GM12878 (cell line): ENCODE measurements at regions not wholly inside any gene's neighbourhood (a gene's known extent, or its start where the extent isn't known, plus 50 kb on each side); places are given as distances from the start of the nearest gene placed in this dataset.

Experiments
- ATAC-seq: fragments of 200-7000 bp; cut with Tn5 transposase; 3 replicates; pipeline ENCODE4 v1.9.1; 2020; ENCODE audit warnings: mild to moderate bottlenecking, moderate library complexity
- BruUV-seq: library from RNA; stranded (reverse); fragments of 400-500 nt; replicated peaks from 2 replicates; lab custom pipeline; 2021; lab: Mats Ljungman, UMichigan
- CTCF ChIA-PET: fragments of 300-600 bp; sonication (Branson Sonifier 250); formaldehyde crosslinking; extraction: SDS; loops from one replicate; lab custom pipeline; 2021; ENCODE audit warnings: inconsistent platforms; lab: Yijun Ruan, JAX
- POLR2A ChIA-PET: fragments of 350-600 bp; formaldehyde crosslinking; extraction: SDS; loops from one replicate; lab custom pipeline; 2021; ENCODE audit warnings: inconsistent platforms; lab: Charles Lee
- RAD21 ChIA-PET: fragments of 300-600 bp; sonication (Branson Sonifier 250); formaldehyde crosslinking; loops from one replicate; lab custom pipeline; 2023; ENCODE audit warnings: antibody characterized with exemption; ENCODE audit not compliant: unreplicated experiment; lab: Charles Lee
- SMC1A ChIA-PET: fragments of 300-600 bp; sonication (Branson Sonifier 250); formaldehyde crosslinking; loops from one replicate; lab custom pipeline; 2023; ENCODE audit not compliant: unreplicated experiment, uncharacterized antibody; lab: Charles Lee
- DNase-seq: peaks from one replicate; pipeline ENCODE4 v3.0.0-alpha.2; 2011; ENCODE audit warnings: low read depth, low spot score
- FAIRE-seq: peaks from 3 replicates; lab custom pipeline; 2011; peaks lifted over from hg19 to GRCh38; lab: Jason Lieb, UNC
- H2AFZ ChIP-seq: 2 replicates; pipeline ENCODE4 v1.6.0; 2011; ENCODE audit warnings: low read depth, low read length, control low read depth; ENCODE audit not compliant: control insufficient read depth
- H3K27ac ChIP-seq: 2 replicates; pipeline ENCODE4 v1.5.1; 2011; ENCODE audit warnings: control low read depth; ENCODE audit not compliant: control insufficient read depth, insufficient read depth
- H3K27me3 ChIP-seq, 2 experiments: replicated peaks in 1 of 2; 2 replicates each; pipeline versions ENCODE4 v1.6.0 to v1.6.1; 2011; ENCODE audit warnings: low read length in 1 of 2; ENCODE audit not compliant: control insufficient read depth in 2 of 2, insufficient read depth in 2 of 2
- H3K36me3 ChIP-seq, 2 experiments: 2 replicates each; pipeline ENCODE4 v1.5.1; 2011; ENCODE audit warnings: low read length in 1 of 2; ENCODE audit not compliant: control insufficient read depth in 2 of 2, insufficient read depth in 2 of 2
- H3K4me1 ChIP-seq: 2 replicates; pipeline ENCODE4 v1.6.1; 2011; ENCODE audit warnings: mild to moderate bottlenecking, low read length, moderate library complexity, mixed read lengths; ENCODE audit not compliant: control insufficient read depth, insufficient read depth
- H3K4me2 ChIP-seq: 2 replicates; pipeline ENCODE4 v1.6.0; 2011; ENCODE audit warnings: control low read depth; ENCODE audit not compliant: control insufficient read depth, insufficient read depth
- H3K4me3 ChIP-seq: fragments of 200-600 bp; sonication (generic); 2 replicates; pipeline ENCODE4 v1.5.1; 2016
- H3K79me2 ChIP-seq: 2 replicates; pipeline ENCODE4 v1.6.0; 2011; ENCODE audit warnings: low read length; ENCODE audit not compliant: control insufficient read depth, insufficient read depth
- H3K9ac ChIP-seq: 2 replicates; pipeline ENCODE4 v1.8.0; 2011; ENCODE audit warnings: low read length, control low read depth, mixed read lengths; ENCODE audit not compliant: control insufficient read depth, insufficient read depth
- H3K9me3 ChIP-seq: replicated peaks from 3 replicates; pipeline ENCODE4 v1.5.1; 2011; ENCODE audit warnings: mild to moderate bottlenecking, low read length; ENCODE audit not compliant: control insufficient read depth, insufficient read depth
- H4K20me1 ChIP-seq: 2 replicates; pipeline ENCODE4 v1.6.0; 2011; ENCODE audit not compliant: control insufficient read depth, insufficient read depth
- CHD4 ChIP-seq: fragments of 200-600 bp; sonication (generic); IDR thresholded peaks from 2 replicates; pipeline ENCODE4 v1.6.1; 2016; ENCODE audit warnings: mild to moderate bottlenecking
- CTCF ChIP-seq, 3 experiments: IDR thresholded peaks in 2 of 3; conservative IDR thresholded peaks in 1 of 3; 2 replicates each; pipeline ENCODE4 v1.5.1; 2011; ENCODE audit warnings: low read depth in 3 of 3, low read length in 3 of 3, mild to moderate bottlenecking in 3 of 3, control low read depth in 2 of 3, moderate library complexity in 2 of 3, inconsistent platforms in 1 of 3, mixed read lengths in 1 of 3; ENCODE audit not compliant: control insufficient read depth in 2 of 3, insufficient read depth in 1 of 3; ENCODE audit errors: extremely low read depth in 1 of 3
- KDM1A ChIP-seq: fragments of 200-600 bp; sonication (generic); IDR thresholded peaks from 2 replicates; pipeline ENCODE4 v1.6.1; 2016; ENCODE audit warnings: borderline replicate concordance
- MTA3 ChIP-seq: IDR thresholded peaks from 2 replicates; pipeline ENCODE4 v1.6.1; 2012; ENCODE audit warnings: low read length, inconsistent platforms, borderline replicate concordance
- NFIC ChIP-seq: IDR thresholded peaks from 2 replicates; pipeline ENCODE4 v1.6.1; 2012; ENCODE audit warnings: low read depth, mild to moderate bottlenecking, inconsistent platforms, low read length, moderate library complexity
- RAD21 ChIP-seq: IDR thresholded peaks from 2 replicates; pipeline ENCODE4 v1.6.1; 2011; ENCODE audit warnings: mild to moderate bottlenecking, low read depth, low read length, moderate library complexity; ENCODE audit not compliant: insufficient read depth
- SMC3 ChIP-seq: IDR thresholded peaks from 2 replicates; pipeline ENCODE4 v1.6.1; 2011; ENCODE audit warnings: low read length, improper control_type of control experiment, borderline replicate concordance
- ZSCAN29 ChIP-seq: fragments of 450-650 bp; IDR thresholded peaks from 2 replicates; pipeline ENCODE4 v1.6.1; 2017; ENCODE audit warnings: mild to moderate bottlenecking, moderate library complexity
- WGBS: methylation state at CpG from one replicate; pipeline ENCODE4 v1.1.6; 2016; ENCODE audit warnings: low lambda C conversion rate; ENCODE audit not compliant: insufficient replicate concordance, insufficient coverage; ENCODE audit errors: missing lambda C conversion rate; 5-methylcytosine and 5-hydroxymethylcytosine counted together
- in situ Hi-C: fragments of 300-500 bp; cut with MboI; formaldehyde crosslinking; loops from 9 replicates; pipeline ENCODE4 v1.14.3; 2018; ENCODE audit warnings: mixed read lengths
- intact Hi-C: fragments of 100-400 bp; cut with micrococcal nuclease; formaldehyde crosslinking; loops from one replicate; pipeline ENCODE4 v1.14.2; 2022; ENCODE audit not compliant: unreplicated experiment
- TF ChIP-seq, protein P1 (sequence below): fragments of 450-650 bp; IDR thresholded peaks from 2 replicates; pipeline ENCODE4 v1.6.1; 2017; ENCODE audit warnings: mild to moderate bottlenecking, low read depth, inconsistent platforms; ENCODE audit not compliant: poor library complexity, severe bottlenecking

DNA sequence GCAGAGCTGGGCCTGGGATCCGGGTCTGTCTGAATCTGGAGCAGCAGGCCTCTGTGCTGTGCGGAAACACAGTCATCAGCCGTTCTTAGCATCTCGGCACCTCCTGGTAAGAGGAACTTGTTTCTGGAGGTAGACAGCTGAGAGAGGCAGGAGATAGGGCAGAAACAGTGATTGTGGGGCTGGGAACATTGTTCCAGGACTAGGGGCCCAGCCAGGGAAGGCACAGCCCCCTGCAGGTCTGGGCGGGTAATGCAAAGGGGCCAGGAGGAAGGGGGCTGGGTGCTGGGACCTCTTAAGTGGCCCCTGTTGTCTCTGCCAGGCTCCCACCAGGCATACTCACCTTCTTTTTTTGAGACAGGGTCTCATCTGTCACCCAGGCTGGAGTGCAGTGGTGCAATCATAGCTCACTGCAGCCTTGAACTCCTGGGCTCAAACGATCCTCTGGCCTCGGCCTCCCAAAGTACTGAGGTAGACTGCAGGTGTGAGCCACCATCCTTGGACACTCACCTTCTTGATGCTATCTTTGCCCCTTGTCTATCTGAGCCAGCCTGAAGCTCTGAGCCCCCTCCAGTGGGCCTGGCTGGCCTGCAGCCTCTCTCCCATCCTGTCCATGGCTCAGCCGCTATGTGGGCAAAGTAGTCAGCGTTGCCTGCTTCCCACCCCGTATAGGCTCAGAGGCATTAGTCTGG lies 134.3 kb upstream of the ZBTB40 start:
- ChIA-PET POLR2A (no interaction called here), SMC1A (no interaction called here), RAD21 (no interaction called here), CTCF (interaction anchor here (0.7 to 1.0 kb wide), 2 partner anchors 9 to 11 kb away, joined by 3 to 4 read pairs; no protein-coding TSS in a partner anchor)
- intact Hi-C loops (no loop called here), in situ Hi-C loops (no loop called here)
- Histone ChIP-seq H3K4me3 (no peak overlapping the region), H3K36me3 (no peaks in the 10 kb centered on the region), H4K20me1 (no peaks in the 10 kb centered on the region), H3K79me2 (no peaks in the 10 kb centered on the region), H3K4me2 (no peak overlapping the region), H3K9me3 (no peaks in the 10 kb centered on the region), H3K27ac (no peak overlapping the region), H3K27me3 (no peaks in the 10 kb centered on the region; a peak in 1 of 4 replicates), H3K4me1 (no peaks in the 10 kb centered on the region), H3K9ac (no peak overlapping the region), H2AFZ (no peak overlapping the region)
- DNase-seq (no peak), FAIRE-seq (no peak), ATAC-seq (peak; percentile 70)
- no TSS peak for BruUV-seq
- TF ChIP-seq CTCF (IDR thresholded peaks at IDR 0.05 in 2 of 3, conservative IDR thresholded peaks at IDR 0.05 in 1 of 3; ENCODE audit: control insufficient read depth in 2 of 3, extremely low read depth in 1 of 3, insufficient read depth in 1 of 3, low read depth in 3 of 3, low read length in 3 of 3) (peak; percentile 43 to 69 (median 57)), RAD21 (peak; percentile 43; the same call in 1 of the 2 replicates), KDM1A (no peak), SMC3 (peak; percentile 34; the same call in 1 of the 2 replicates)
- 50% methylated on average over 10 of the region's 10 CpGs for WGBS

- ChIA-PET POLR2A (no interaction called here), RAD21 (no interaction called here), CTCF (interaction anchor here (1.0 kb wide), 1 partner anchor 12 kb away, joined by 3 read pairs; no protein-coding TSS in a partner anchor), SMC1A (no interaction called here)
- DNase-seq: no peak
- no TSS peak for BruUV-seq
- FAIRE-seq: no peak
- Histone ChIP-seq H3K4me1 (no peaks in the 10 kb centered on the region), H3K79me2 (no peaks in the 10 kb centered on the region), H2AFZ (no peak overlapping the region), H4K20me1 (no peaks in the 10 kb centered on the region), H3K27ac (no peak overlapping the region), H3K4me3 (no peak overlapping the region), H3K9me3 (no peaks in the 10 kb centered on the region), H3K27me3 (no peaks in the 10 kb centered on the region; a peak in 1 of 4 replicates), H3K36me3 (no peaks in the 10 kb centered on the region), H3K4me2 (no peak overlapping the region), H3K9ac (no peak overlapping the region)
- intact Hi-C loops: no loop called here
- WGBS: 68% methylated on average over 3 of the region's 3 CpGs
- no peak for TF ChIP-seq MTA3
- no peak for TF ChIP-seq ZSCAN29
- no peak for TF ChIP-seq CHD4
- no peak for TF ChIP-seq NFIC
- TF ChIP-seq, protein P1, sequence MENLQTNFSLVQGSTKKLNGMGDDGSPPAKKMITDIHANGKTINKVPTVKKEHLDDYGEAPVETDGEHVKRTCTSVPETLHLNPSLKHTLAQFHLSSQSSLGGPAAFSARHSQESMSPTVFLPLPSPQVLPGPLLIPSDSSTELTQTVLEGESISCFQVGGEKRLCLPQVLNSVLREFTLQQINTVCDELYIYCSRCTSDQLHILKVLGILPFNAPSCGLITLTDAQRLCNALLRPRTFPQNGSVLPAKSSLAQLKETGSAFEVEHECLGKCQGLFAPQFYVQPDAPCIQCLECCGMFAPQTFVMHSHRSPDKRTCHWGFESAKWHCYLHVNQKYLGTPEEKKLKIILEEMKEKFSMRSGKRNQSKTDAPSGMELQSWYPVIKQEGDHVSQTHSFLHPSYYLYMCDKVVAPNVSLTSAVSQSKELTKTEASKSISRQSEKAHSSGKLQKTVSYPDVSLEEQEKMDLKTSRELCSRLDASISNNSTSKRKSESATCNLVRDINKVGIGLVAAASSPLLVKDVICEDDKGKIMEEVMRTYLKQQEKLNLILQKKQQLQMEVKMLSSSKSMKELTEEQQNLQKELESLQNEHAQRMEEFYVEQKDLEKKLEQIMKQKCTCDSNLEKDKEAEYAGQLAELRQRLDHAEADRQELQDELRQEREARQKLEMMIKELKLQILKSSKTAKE: no peak
- no peak for ATAC-seq
- in situ Hi-C loops: no loop called here
Measured at GRCh38 chr1:22317920-22318243, 133.8 kb upstream of the ZBTB40 start.
